ENCODE measurements at regions not wholly inside any gene's neighbourhood (a gene's known extent, or its start where the extent isn't known, plus 50 kb on each side); places are given as distances from the start of the nearest gene placed in this dataset.

DNA sequence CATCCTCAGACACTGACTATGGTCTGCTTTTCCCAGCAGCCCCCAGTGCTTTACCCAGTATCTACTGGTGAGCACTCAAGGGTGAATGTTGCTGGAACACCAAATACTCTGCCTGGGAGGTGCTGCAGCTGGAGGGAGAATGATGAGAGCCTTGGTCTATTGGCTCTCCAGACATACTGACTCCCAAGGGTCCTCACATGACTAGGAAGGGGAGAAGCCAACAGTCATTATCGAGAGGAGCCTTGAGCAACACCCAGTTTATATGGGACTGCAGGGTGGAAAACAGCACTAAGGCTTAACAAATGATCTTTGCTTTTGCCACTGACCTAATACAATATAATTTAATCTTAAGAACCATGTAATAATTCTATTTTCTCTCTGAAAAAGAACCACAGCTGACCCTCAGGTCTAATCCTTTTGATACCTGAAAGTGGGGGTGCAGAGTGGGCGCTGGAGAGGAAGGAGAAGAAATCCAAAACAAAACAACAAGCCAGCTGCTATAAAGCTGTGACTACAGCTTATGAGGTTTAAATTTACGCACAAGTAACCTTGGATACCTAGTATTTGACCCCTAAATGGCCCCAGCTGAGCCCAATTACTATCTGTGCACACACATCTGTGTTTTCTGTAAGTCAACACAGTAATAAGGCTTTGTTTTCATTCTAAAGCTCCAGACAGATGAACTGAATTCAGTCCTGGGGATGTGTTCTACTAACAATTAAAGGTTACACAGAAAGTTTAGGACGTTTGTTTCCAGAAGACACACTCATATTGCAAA is 107.8 kb upstream of the GRIP1 start:
- TF ChIP-seq, protein P1, sequence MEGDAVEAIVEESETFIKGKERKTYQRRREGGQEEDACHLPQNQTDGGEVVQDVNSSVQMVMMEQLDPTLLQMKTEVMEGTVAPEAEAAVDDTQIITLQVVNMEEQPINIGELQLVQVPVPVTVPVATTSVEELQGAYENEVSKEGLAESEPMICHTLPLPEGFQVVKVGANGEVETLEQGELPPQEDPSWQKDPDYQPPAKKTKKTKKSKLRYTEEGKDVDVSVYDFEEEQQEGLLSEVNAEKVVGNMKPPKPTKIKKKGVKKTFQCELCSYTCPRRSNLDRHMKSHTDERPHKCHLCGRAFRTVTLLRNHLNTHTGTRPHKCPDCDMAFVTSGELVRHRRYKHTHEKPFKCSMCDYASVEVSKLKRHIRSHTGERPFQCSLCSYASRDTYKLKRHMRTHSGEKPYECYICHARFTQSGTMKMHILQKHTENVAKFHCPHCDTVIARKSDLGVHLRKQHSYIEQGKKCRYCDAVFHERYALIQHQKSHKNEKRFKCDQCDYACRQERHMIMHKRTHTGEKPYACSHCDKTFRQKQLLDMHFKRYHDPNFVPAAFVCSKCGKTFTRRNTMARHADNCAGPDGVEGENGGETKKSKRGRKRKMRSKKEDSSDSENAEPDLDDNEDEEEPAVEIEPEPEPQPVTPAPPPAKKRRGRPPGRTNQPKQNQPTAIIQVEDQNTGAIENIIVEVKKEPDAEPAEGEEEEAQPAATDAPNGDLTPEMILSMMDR (IDR thresholded peaks at IDR 0.05; ENCODE audit: extremely low read depth, insufficient read depth, missing control alignments), result no peak
- in situ Hi-C loops (cut with MboI; ENCODE audit: low pct_unique_long_range_greater_than_20kb, low sequenced_read_pairs, unreplicated experiment), result no loop called here
- DNase-seq (ENCODE audit: low spot score), result no peak

DNA sequence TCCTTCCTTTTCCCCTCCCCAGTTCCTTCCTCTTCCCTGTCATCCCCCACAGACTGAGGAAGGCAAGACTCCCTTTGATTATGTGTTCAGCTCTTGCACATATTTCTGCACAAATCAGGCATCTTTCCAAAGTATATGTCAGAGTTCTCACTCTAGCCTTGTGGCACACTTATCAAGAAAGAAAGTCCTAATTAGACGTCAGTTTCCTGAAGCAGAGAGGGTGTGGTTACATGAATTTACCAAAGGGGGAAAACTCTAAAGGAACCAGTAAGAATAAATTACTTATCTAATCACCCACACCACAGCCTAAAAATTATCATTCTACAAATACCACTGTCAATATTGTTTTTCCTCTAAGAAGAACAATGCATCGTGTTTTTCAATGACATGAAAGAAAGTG is 120.7 kb upstream of the GRIP1 start:
- TF ChIP-seq, protein P1 (IDR thresholded peaks at IDR 0.05; ENCODE audit: extremely low read depth, insufficient read depth, missing control alignments), result no peak
- DNase-seq (ENCODE audit: low spot score), result no peak

DNA sequence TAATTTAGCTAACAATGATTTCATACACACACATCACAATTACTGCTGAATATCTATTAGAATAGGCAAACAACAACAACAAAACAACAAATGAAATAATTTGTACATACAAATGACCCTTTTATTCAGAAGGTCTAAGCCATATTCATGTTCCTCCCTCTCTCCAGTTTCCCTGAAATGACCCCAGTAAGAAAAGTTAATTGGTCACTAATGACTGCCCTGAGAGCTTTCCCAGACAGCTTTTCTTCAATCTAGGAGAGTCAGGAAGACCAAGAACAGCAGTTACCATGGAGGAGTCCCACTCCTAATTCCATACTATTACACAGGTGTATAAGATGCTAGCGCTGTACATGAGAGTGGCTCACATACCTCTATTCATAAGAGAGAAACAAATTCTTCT is 121.2 kb upstream of the GRIP1 start:
- DNase-seq (ENCODE audit: low spot score), result no peak
- TF ChIP-seq, protein P1 (IDR thresholded peaks at IDR 0.05; ENCODE audit: extremely low read depth, insufficient read depth, missing control alignments), result no peak
- in situ Hi-C loops (cut with MboI; ENCODE audit: low pct_unique_long_range_greater_than_20kb, low sequenced_read_pairs, unreplicated experiment), result no loop called here

More for the DNA sequence above, 120.7 kb upstream of the GRIP1 start:
- in situ Hi-C loops (cut with MboI; ENCODE audit: low pct_unique_long_range_greater_than_20kb, low sequenced_read_pairs, unreplicated experiment), result no loop called here

DNA sequence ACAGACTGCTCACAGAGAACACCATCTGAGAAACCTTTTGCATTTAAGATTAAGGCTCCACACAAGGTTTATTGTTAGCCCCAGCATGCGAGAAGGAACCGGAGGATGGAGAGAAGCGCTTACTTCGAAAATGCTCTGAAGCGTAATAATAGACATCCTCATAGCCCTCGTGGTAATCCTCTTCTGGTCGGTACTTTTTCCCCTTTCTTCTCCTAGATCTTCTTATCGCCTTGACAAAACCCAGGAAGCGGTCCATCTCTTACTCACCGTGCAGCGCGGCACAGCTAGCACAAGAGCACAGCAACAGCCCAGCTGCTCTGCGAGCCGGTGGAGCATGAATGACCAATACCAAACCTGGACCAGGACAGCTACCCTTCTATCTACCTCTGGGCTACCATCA is 125.1 kb upstream of the GRIP1 start:
- TF ChIP-seq, protein P1 (IDR thresholded peaks at IDR 0.05; ENCODE audit: extremely low read depth, insufficient read depth, missing control alignments), result no peak
- DNase-seq (ENCODE audit: low spot score), result no peak
- in situ Hi-C loops (cut with MboI; ENCODE audit: low pct_unique_long_range_greater_than_20kb, low sequenced_read_pairs, unreplicated experiment), result no loop called here

DNA sequence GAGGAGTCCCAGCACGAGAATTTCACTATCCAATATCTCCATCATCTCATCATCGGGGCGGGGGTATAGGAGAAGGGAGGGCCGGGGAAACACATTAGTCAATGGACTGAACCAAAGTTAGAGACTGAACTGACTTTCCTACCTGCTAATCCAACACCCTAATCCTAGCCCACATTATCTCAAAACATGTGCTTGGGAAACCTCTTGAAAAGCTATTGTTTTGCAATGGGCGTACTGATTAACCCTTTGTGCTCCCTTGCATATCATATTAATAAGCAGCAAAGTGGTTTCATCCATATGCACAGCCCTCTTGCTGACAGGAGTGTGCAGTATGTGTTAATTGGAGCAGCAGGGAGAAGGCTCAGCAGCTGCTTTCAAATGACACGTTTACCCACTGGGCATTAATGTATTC is 125.7 kb upstream of the GRIP1 start:
- in situ Hi-C loops (cut with MboI; ENCODE audit: low pct_unique_long_range_greater_than_20kb, low sequenced_read_pairs, unreplicated experiment), result no loop called here
- TF ChIP-seq, protein P1 (IDR thresholded peaks at IDR 0.05; ENCODE audit: extremely low read depth, insufficient read depth, missing control alignments), result no peak
- DNase-seq (ENCODE audit: low spot score), result no peak

DNA sequence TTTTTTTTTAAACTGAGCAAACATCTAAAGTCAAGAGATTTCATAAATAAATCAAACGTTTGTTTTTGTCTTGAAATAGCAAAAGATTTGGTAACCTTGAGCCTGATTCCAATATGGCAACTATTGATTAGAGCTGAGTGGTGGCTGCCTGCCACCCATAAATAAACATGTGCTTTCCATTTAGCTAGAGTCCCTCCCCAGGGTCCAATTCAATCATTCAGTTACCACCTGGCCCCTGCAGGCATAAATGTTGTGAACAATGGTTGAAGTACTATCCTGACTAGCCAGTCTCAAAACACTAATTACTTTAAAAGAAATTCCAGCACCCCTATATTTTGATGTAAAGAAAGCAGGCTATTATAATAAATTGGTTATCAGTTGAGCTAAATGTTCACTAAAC is 129.7 kb upstream of the GRIP1 start:
- TF ChIP-seq, protein P1 (IDR thresholded peaks at IDR 0.05; ENCODE audit: extremely low read depth, insufficient read depth, missing control alignments), result no peak
- no peak for DNase-seq (ENCODE audit: low spot score)
- in situ Hi-C loops (cut with MboI; ENCODE audit: low pct_unique_long_range_greater_than_20kb, low sequenced_read_pairs, unreplicated experiment), result no loop called here
